Activated T-helper 1 cell treated with anti-CD3 and anti-CD28 coated beads, Interleukin-2, amount 50 U/mL, for 16 hours (primary cell): ENCODE measurements at regions not wholly inside any gene's neighbourhood (a gene's known extent, or its start where the extent isn't known, plus 50 kb on each side); places are given as distances from the start of the nearest gene placed in this dataset.
"Not testable (repeated sequence)": the region's sequence is repeated elsewhere in the genome, so short reads cannot be mapped to it uniquely, and the experiment has no call there.

ENCODE experiments used
- DNase-seq, 2 donors: peaks; one replicate each; pipeline ENCODE4 v3.0.0-alpha.2; 2020; ENCODE audit warnings: low read depth in 1 of 2, low spot score in 1 of 2

GRCh38 chr4:138407329-138407728 lies 165.2 kb upstream of the SLC7A11 start:
- no peak for DNase-seq

- DNase-seq = no peak
Measured at GRCh38 chr4:138406876-138407275, 164.7 kb upstream of the SLC7A11 start.

GRCh38 chr4:138405934-138406567 lies 163.9 kb upstream of the SLC7A11 start:
- DNase-seq = no peak

GRCh38 chr4:138405466-138405891 lies 163.3 kb upstream of the SLC7A11 start:
- no peak for DNase-seq

GRCh38 chr4:138404801-138405200 lies 162.7 kb upstream of the SLC7A11 start:
- no peak for DNase-seq

GRCh38 chr4:138404251-138404650 lies 162.1 kb upstream of the SLC7A11 start:
- no peak for DNase-seq

- DNase-seq = no peak
Measured at GRCh38 chr4:138401334-138401733, 159.2 kb upstream of the SLC7A11 start.

GRCh38 chr4:138400543-138400942 lies 158.4 kb upstream of the SLC7A11 start:
- no peak for DNase-seq

GRCh38 chr4:138400066-138400465 lies 157.9 kb upstream of the SLC7A11 start:
- DNase-seq = no peak

GRCh38 chr4:138399081-138399480 lies 156.9 kb upstream of the SLC7A11 start:
- no peak for DNase-seq

GRCh38 chr4:138398322-138398721 lies 156.2 kb upstream of the SLC7A11 start:
- DNase-seq = no peak

GRCh38 chr4:138393886-138394610 lies 151.9 kb upstream of the SLC7A11 start:
- DNase-seq = no peak

GRCh38 chr4:138392751-138393308 lies 150.7 kb upstream of the SLC7A11 start:
- DNase-seq = no peak

GRCh38 chr4:138389976-138390685 lies 148.0 kb upstream of the SLC7A11 start:
- DNase-seq = no peak

GRCh38 chr4:138374947-138375346 lies 132.8 kb upstream of the SLC7A11 start:
- DNase-seq = no peak

GRCh38 chr4:138367942-138368341 lies 125.8 kb upstream of the SLC7A11 start:
- no peak for DNase-seq

- not testable (repeated sequence) for DNase-seq
Measured at GRCh38 chr4:138352446-138352845, 110.3 kb upstream of the SLC7A11 start.

- no peak for DNase-seq
Measured at GRCh38 chr4:138348055-138348454, 105.9 kb upstream of the SLC7A11 start.

- DNase-seq = no peak
Measured at GRCh38 chr4:138347561-138347960, 105.4 kb upstream of the SLC7A11 start.

- DNase-seq = no peak
Measured at GRCh38 chr4:138344851-138345250, 102.7 kb upstream of the SLC7A11 start.

- DNase-seq = no peak
Measured at GRCh38 chr4:138344054-138344453, 101.9 kb upstream of the SLC7A11 start.
